HepG2 (cell line): ENCODE measurements at regions not wholly inside any gene's neighbourhood (a gene's known extent, or its start where the extent isn't known, plus 50 kb on each side); places are given as distances from the start of the nearest gene placed in this dataset.

Experiments used
- CTCF ChIP-seq: sonication (generic); formaldehyde crosslinking; IDR thresholded peaks from 2 replicates; pipeline ENCODE4 v1.5.0; 2020; ENCODE audit warnings: mild to moderate bottlenecking, missing genetic modification reagents, moderate library complexity
- HMGA1 ChIP-seq: sonication (generic); formaldehyde crosslinking; conservative IDR thresholded peaks from 2 replicates; pipeline ENCODE4 v1.4.0; 2020; ENCODE audit warnings: missing genetic modification reagents
- HNF4G ChIP-seq, 2 experiments: sonication (generic) in 1 of 2; formaldehyde crosslinking in 1 of 2; IDR thresholded peaks; 2 replicates each; pipeline versions ENCODE4 v1.4.0 to v1.6.1; 2011 to 2020; ENCODE audit warnings: borderline replicate concordance in 2 of 2, low read depth in 2 of 2, mild to moderate bottlenecking in 2 of 2, low read length in 1 of 2, missing genetic modification reagents in 1 of 2, moderate library complexity in 1 of 2
- NFIC ChIP-seq: IDR thresholded peaks from 2 replicates; pipeline ENCODE4 v1.6.1; 2012; ENCODE audit warnings: mild to moderate bottlenecking, low read length, inconsistent platforms
- POLR2A ChIP-seq, 2 experiments: IDR thresholded peaks; 2 replicates each; pipeline ENCODE4 v1.6.1; 2011; ENCODE audit warnings: low read depth in 2 of 2, low read length in 2 of 2, mild to moderate bottlenecking in 1 of 2, moderate library complexity in 1 of 2; ENCODE audit not compliant: insufficient read depth in 1 of 2
- SP140L ChIP-seq: sonication (generic); formaldehyde crosslinking; IDR thresholded peaks from 2 replicates; pipeline ENCODE4 v1.4.0; 2020; ENCODE audit warnings: missing genetic modification reagents, borderline replicate concordance
- ZFP36 ChIP-seq: fragments of 150-350 bp; IDR thresholded peaks from 2 replicates; pipeline ENCODE4 v1.6.1; 2018; ENCODE audit warnings: borderline replicate concordance, low read length, low read depth; ENCODE audit not compliant: partially characterized antibody
- ZNF552 ChIP-seq: sonication (generic); formaldehyde crosslinking; IDR thresholded peaks from 2 replicates; pipeline ENCODE4 v1.9.0; 2022; ENCODE audit warnings: missing genetic modification reagents, mild to moderate bottlenecking, borderline replicate concordance
- ZNF569 ChIP-seq: sonication (generic); formaldehyde crosslinking; IDR thresholded peaks from 2 replicates; pipeline ENCODE4 v1.5.0; 2020; ENCODE audit warnings: mild to moderate bottlenecking, missing genetic modification reagents, moderate library complexity, borderline replicate concordance
- TF ChIP-seq, protein P1 (sequence below): sonication (generic); formaldehyde crosslinking; IDR thresholded peaks from 2 replicates; pipeline ENCODE4 v1.4.0; 2020; ENCODE audit warnings: missing genetic modification reagents, mild to moderate bottlenecking, borderline replicate concordance
- TF ChIP-seq, protein P2 (sequence below): sonication (generic); formaldehyde crosslinking; IDR thresholded peaks from 2 replicates; pipeline ENCODE4 v1.4.0; 2020; ENCODE audit warnings: missing genetic modification reagents
- TF ChIP-seq, protein P3 (sequence below): IDR thresholded peaks from 2 replicates; pipeline ENCODE4 v1.6.1; 2012; ENCODE audit warnings: inconsistent platforms

GRCh38 chr18:39702888-39703287 lies 2137.3 kb upstream of the CELF4 start:
- TF ChIP-seq, protein P1, sequence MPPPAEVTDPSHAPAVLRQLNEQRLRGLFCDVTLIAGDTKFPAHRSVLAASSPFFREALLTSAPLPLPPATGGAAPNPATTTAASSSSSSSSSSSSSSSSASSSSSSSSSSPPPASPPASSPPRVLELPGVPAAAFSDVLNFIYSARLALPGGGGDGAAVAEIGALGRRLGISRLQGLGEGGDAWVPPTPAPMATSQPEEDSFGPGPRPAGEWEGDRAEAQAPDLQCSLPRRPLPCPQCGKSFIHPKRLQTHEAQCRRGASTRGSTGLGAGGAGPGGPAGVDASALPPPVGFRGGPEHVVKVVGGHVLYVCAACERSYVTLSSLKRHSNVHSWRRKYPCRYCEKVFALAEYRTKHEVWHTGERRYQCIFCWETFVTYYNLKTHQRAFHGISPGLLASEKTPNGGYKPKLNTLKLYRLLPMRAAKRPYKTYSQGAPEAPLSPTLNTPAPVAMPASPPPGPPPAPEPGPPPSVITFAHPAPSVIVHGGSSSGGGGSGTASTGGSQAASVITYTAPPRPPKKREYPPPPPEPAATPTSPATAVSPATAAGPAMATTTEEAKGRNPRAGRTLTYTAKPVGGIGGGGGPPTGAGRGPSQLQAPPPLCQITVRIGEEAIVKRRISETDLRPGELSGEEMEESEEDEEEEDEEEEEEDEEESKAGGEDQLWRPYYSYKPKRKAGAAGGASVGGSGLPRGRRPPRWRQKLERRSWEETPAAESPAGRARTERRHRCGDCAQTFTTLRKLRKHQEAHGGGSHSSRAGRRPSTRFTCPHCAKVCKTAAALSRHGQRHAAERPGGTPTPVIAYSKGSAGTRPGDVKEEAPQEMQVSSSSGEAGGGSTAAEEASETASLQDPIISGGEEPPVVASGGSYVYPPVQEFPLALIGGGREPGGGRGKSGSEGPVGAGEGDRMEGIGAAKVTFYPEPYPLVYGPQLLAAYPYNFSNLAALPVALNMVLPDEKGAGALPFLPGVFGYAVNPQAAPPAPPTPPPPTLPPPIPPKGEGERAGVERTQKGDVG = no peak
- TF ChIP-seq SP140L (no peak), ZNF552 (CRISPR knock-in tag) (no peak), HMGA1 (no peak), POLR2A (IDR thresholded peaks at IDR 0.05; ENCODE audit: insufficient read depth in 1 of 2, low read depth in 2 of 2, low read length in 2 of 2) (no peak), NFIC (no peak), ZFP36 (no peak), HNF4G (IDR thresholded peaks at IDR 0.05; ENCODE audit: borderline replicate concordance, low read depth, low read length) (no peak), HNF4G (CRISPR knock-in tag; IDR thresholded peaks at IDR 0.05; ENCODE audit: borderline replicate concordance, low read depth) (no peak), CTCF (CRISPR knock-in tag) (no peak), ZNF569 (CRISPR knock-in tag) (no peak)
- TF ChIP-seq, protein P2, sequence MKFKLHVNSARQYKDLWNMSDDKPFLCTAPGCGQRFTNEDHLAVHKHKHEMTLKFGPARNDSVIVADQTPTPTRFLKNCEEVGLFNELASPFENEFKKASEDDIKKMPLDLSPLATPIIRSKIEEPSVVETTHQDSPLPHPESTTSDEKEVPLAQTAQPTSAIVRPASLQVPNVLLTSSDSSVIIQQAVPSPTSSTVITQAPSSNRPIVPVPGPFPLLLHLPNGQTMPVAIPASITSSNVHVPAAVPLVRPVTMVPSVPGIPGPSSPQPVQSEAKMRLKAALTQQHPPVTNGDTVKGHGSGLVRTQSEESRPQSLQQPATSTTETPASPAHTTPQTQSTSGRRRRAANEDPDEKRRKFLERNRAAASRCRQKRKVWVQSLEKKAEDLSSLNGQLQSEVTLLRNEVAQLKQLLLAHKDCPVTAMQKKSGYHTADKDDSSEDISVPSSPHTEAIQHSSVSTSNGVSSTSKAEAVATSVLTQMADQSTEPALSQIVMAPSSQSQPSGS = no peak
- TF ChIP-seq, protein P3, sequence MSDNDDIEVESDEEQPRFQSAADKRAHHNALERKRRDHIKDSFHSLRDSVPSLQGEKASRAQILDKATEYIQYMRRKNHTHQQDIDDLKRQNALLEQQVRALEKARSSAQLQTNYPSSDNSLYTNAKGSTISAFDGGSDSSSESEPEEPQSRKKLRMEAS = no peak
